ENCODE measurements at regions not wholly inside any gene's neighbourhood (a gene's known extent, or its start where the extent isn't known, plus 50 kb on each side); places are given as distances from the start of the nearest gene placed in this dataset.

DNA sequence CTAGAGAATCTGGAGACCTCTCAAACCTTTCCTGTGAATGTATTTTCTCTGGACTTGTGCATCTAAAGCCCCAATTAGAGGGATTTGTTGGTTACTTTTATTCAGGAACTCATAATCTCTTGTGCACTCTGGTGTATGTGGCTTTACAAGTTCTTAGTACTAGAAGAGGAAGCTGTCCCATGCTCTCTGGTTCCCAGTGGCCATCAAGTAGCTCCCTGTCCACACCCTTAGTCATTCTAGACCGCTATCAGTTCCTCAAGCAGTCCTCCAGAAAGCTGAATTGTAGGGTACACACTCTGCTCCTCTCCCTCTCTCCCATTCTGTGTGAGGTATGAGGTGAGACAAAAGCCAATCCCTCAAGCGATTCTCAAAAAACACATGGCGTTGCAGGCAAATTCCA is 470.3 kb downstream of the PTPRC start:
- no peak for TF ChIP-seq POLR2A (IDR thresholded peaks at IDR 0.05)
- peaks cover 0 to 3% (median 0%) of the 10 kb centered on the region in 4 donors for H3K9me3 ChIP-seq
- no peaks in the 10 kb centered on the region for H3K4me1 ChIP-seq
- H3K27me3 ChIP-seq = no peaks in the 10 kb centered on the region
- WGBS, 2 donors = 94 to 95% methylated on average over 3 of the region's 3 CpGs
- DNase-seq = no peak
- no peak overlapping the region for H3K27ac ChIP-seq
- H3K4me3 ChIP-seq = no peak overlapping the region
- intact Hi-C loops (cut with DNase I) = no loop called here
- no peaks in the 10 kb centered on the region for H3K36me3 ChIP-seq

DNA sequence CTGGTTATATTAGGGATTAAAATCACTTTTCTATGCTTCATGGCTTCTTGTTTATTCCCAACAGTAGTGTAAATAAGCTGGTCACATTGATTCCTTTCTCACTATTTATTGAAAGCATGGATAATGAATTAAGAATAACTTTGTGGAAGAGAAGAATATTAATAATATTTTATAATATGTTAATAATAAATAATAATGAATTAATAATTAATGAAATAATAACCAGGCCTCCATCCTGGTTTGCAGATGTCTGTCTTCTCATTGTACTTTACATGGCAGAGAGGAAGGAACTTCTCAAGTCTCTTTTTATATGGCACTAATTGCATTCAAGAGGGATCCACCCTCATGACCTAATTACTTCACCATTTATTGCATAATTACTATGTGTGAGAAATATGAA is 473.5 kb downstream of the PTPRC start:
- no peaks in the 10 kb centered on the region for H3K9me3 ChIP-seq
- no peaks in the 10 kb centered on the region for H3K27me3 ChIP-seq
- no peak for TF ChIP-seq EP300 (IDR thresholded peaks at IDR 0.05)
- TF ChIP-seq, protein P1, sequence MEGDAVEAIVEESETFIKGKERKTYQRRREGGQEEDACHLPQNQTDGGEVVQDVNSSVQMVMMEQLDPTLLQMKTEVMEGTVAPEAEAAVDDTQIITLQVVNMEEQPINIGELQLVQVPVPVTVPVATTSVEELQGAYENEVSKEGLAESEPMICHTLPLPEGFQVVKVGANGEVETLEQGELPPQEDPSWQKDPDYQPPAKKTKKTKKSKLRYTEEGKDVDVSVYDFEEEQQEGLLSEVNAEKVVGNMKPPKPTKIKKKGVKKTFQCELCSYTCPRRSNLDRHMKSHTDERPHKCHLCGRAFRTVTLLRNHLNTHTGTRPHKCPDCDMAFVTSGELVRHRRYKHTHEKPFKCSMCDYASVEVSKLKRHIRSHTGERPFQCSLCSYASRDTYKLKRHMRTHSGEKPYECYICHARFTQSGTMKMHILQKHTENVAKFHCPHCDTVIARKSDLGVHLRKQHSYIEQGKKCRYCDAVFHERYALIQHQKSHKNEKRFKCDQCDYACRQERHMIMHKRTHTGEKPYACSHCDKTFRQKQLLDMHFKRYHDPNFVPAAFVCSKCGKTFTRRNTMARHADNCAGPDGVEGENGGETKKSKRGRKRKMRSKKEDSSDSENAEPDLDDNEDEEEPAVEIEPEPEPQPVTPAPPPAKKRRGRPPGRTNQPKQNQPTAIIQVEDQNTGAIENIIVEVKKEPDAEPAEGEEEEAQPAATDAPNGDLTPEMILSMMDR (IDR thresholded peaks at IDR 0.05) = no peak
- no peak for TF ChIP-seq POLR2AphosphoS5 (IDR thresholded peaks at IDR 0.05)
- no peak for TF ChIP-seq POLR2A (IDR thresholded peaks at IDR 0.05)
- no peak for DNase-seq
- no peak overlapping the region for H3K4me3 ChIP-seq
- intact Hi-C loops (cut with DNase I) = no loop called here
- H3K27ac ChIP-seq = no peak overlapping the region
- no peaks in the 10 kb centered on the region for H3K4me1 ChIP-seq
- no peaks in the 10 kb centered on the region for H3K36me3 ChIP-seq

DNA sequence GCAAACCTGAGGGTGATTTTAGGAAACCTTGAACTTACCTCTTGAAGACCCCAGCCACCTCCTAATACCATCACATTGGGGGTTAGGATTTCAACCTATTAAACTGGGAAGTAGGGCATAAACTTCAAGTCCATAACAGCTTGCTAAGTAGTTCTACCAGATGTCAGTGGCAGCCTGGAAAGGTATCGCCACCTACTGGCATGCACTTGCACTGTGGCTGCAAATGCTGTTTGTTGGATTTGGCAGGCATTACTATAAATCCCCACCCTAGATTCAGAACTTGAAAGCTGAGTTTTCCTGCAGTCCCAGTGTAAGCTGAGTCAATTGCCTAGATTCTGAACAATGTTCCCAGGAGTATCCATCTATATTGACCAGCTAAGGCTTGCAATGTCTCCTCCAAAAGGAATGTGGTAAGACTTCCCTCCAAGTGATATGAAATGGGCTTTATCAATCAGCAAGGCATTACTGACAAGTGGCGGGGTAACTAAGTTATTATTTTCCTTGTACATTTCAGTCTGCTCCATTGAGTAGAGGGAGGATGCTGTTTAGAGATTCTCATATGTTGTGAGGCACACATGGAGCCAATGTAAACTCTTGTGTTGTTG is 474.5 kb downstream of the PTPRC start:
- intact Hi-C loops (cut with DNase I) = no loop called here
- Histone ChIP-seq H3K9me3 (no peaks in the 10 kb centered on the region), H3K36me3 (no peaks in the 10 kb centered on the region), H3K4me1 (no peaks in the 10 kb centered on the region), H3K27me3 (no peaks in the 10 kb centered on the region), H3K27ac (no peak overlapping the region), H3K4me3 (no peak overlapping the region)
- WGBS, 2 donors = 68 to 83% methylated on average over 2 of the region's 2 CpGs
- no peak for TF ChIP-seq EP300 (IDR thresholded peaks at IDR 0.05)
- TF ChIP-seq, protein P1 (IDR thresholded peaks at IDR 0.05) = peak in 2 of 4 experiments; percentile 11 to 27
- no peak for TF ChIP-seq POLR2A (IDR thresholded peaks at IDR 0.05)
- TF ChIP-seq POLR2AphosphoS5 (IDR thresholded peaks at IDR 0.05) = no peak
- no peak for DNase-seq

DNA sequence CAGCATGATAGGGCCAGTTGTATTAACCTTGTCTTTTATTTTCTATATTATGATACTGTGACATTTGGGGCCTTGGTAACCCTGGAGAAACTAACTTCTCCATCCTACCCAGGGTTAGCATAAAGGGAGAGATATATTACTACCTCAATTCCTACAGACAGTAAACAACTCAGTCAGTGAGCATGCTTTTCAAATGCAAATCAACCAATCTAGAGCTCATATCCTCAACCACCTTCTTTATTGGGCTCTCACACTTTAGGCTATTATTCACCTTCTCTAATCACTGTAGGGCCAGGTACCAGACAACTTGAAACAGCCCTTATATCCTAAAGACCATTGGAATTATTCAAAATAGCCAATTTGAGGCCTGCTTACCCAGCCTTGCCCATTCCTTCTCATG is 477.6 kb downstream of the PTPRC start:
- no peaks in the 10 kb centered on the region for H3K9me3 ChIP-seq
- H3K36me3 ChIP-seq = no peaks in the 10 kb centered on the region
- intact Hi-C loops (cut with DNase I) = no loop called here

DNA sequence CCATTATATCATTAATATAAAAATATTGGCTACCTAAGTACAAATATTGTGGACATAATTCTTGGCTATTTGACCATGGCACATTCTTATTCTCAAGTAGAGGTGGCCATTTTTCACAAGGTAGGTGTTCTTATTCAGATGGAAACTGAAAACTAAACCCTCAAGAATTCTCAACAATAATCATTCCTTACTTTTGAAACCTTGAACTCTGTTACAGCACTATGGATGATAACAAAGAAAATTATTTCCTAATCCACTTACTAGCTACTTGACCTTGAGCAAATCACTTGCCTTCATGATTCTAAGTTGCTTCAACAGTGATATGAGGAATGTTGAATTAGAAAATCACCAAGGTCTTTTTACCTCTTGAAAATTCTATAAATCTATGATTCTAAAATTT is 482.2 kb downstream of the PTPRC start:
- no peak overlapping the region for H3K27ac ChIP-seq
- H3K36me3 ChIP-seq = no peaks in the 10 kb centered on the region
- H3K27me3 ChIP-seq = no peaks in the 10 kb centered on the region
- no peaks in the 10 kb centered on the region for H3K9me3 ChIP-seq
- intact Hi-C loops (cut with DNase I) = no loop called here
- no peak for TF ChIP-seq EP300 (IDR thresholded peaks at IDR 0.05)
- no peak for TF ChIP-seq POLR2A (IDR thresholded peaks at IDR 0.05)
- TF ChIP-seq, protein P1 (IDR thresholded peaks at IDR 0.05) = no peak
- TF ChIP-seq POLR2AphosphoS5 (IDR thresholded peaks at IDR 0.05) = no peak
- no peak overlapping the region for H3K4me3 ChIP-seq
- no peaks in the 10 kb centered on the region for H3K4me1 ChIP-seq
- no peak for DNase-seq

More for the DNA sequence above, 477.6 kb downstream of the PTPRC start:
- TF ChIP-seq POLR2A (IDR thresholded peaks at IDR 0.05) = no peak
- no peak for TF ChIP-seq EP300 (IDR thresholded peaks at IDR 0.05)
- TF ChIP-seq, protein P1 (IDR thresholded peaks at IDR 0.05) = no peak
- no peak for TF ChIP-seq POLR2AphosphoS5 (IDR thresholded peaks at IDR 0.05)
- Histone ChIP-seq H3K4me3 (no peak overlapping the region), H3K4me1 (no peaks in the 10 kb centered on the region), H3K27ac (no peak overlapping the region), H3K27me3 (no peaks in the 10 kb centered on the region)
- no peak for DNase-seq

Measured in sigmoid colon (tissue), 6 donors.